Suppressor macrophage (primary cell): ENCODE measurements at regions not wholly inside any gene's neighbourhood (a gene's known extent, or its start where the extent isn't known, plus 50 kb on each side); places are given as distances from the start of the nearest gene placed in this dataset.
"Not testable (repeated sequence)": the region's sequence is repeated elsewhere in the genome, so short reads cannot be mapped to it uniquely, and the experiment has no call there.

Experiments used
- DNase-seq, 4 experiments: peaks; one replicate each; pipeline ENCODE4 v3.0.0-alpha.2; 2020 to 2022

GRCh38 chr16:15307184-15307583, 70.9 kb downstream of the NPIPA5 start:
- not testable (repeated sequence) for DNase-seq

GRCh38 chr16:15305889-15306288, 72.2 kb downstream of the NPIPA5 start:
- DNase-seq = not testable (repeated sequence)

GRCh38 chr16:15303667-15304324, 74.3 kb downstream of the NPIPA5 start:
- not testable (repeated sequence) for DNase-seq

GRCh38 chr16:15297104-15297503, 81.0 kb downstream of the NPIPA5 start:
- DNase-seq = not testable (repeated sequence)

- DNase-seq = not testable (repeated sequence)
Observed at GRCh38 chr16:15274796-15275195, 103.3 kb downstream of the NPIPA5 start.

GRCh38 chr16:15273964-15274363, 104.1 kb downstream of the NPIPA5 start:
- not testable (repeated sequence) for DNase-seq

GRCh38 chr16:15266941-15267340, 111.2 kb downstream of the NPIPA5 start:
- not testable (repeated sequence) for DNase-seq

GRCh38 chr16:15262212-15262611, 115.9 kb downstream of the NPIPA5 start:
- DNase-seq = not testable (repeated sequence)

GRCh38 chr16:15247971-15248370, 130.1 kb downstream of the NPIPA5 start:
- DNase-seq = not testable (repeated sequence)

GRCh38 chr16:15236674-15237323, 141.3 kb downstream of the NPIPA5 start:
- DNase-seq = not testable (repeated sequence)

GRCh38 chr16:15235140-15235539, 141.1 kb upstream of the RRN3 start:
- DNase-seq = not testable (repeated sequence)

GRCh38 chr16:15234702-15235101, 140.6 kb upstream of the RRN3 start:
- DNase-seq = not testable (repeated sequence)

- not testable (repeated sequence) for DNase-seq
Observed at GRCh38 chr16:15230432-15230831, 136.4 kb upstream of the RRN3 start.

GRCh38 chr16:15229661-15230060, 135.6 kb upstream of the RRN3 start:
- DNase-seq = not testable (repeated sequence)

GRCh38 chr16:15224651-15225050, 130.6 kb upstream of the RRN3 start:
- not testable (repeated sequence) for DNase-seq

- DNase-seq = not testable (repeated sequence)
Observed at GRCh38 chr16:15223398-15223797, 129.3 kb upstream of the RRN3 start.

GRCh38 chr16:15219679-15220615, 125.9 kb upstream of the RRN3 start:
- peak in 2 of 4 experiments; percentile 2 to 5 for DNase-seq

GRCh38 chr16:15218856-15219500, 124.9 kb upstream of the RRN3 start:
- DNase-seq = not testable (repeated sequence)

GRCh38 chr16:15207202-15207981, 113.3 kb upstream of the RRN3 start:
- DNase-seq = not testable (repeated sequence)

- DNase-seq = not testable (repeated sequence)
Observed at GRCh38 chr16:15206439-15206838, 112.4 kb upstream of the RRN3 start.

- not testable (repeated sequence) for DNase-seq
Observed at GRCh38 chr16:15205939-15206338, 111.9 kb upstream of the RRN3 start.
